Liver (tissue), 8 donors: ENCODE measurements at regions not wholly inside any gene's neighbourhood (a gene's known extent, or its start where the extent isn't known, plus 50 kb on each side); places are given as distances from the start of the nearest gene placed in this dataset.

Source experiments
- DNase-seq: peaks from one replicate; pipeline ENCODE4 v3.0.0-alpha.2; 2017; ENCODE audit warnings: low spot score
- H3K27ac ChIP-seq, 2 donors: one replicate each; pipeline ENCODE4 v1.7.0; 2013; ENCODE audit warnings: inconsistent platforms in 2 of 2, low read length in 2 of 2, control low read depth in 1 of 2, low read depth in 1 of 2, mild to moderate bottlenecking in 1 of 2
- H3K27me3 ChIP-seq, 4 donors: one replicate each; pipeline versions ENCODE4 v1.6.1 to v1.7.0; 2013; ENCODE audit warnings: low read length in 3 of 4, inconsistent platforms in 1 of 4, mild to moderate bottlenecking in 1 of 4, moderate library complexity in 1 of 4; ENCODE audit not compliant: control insufficient read depth in 4 of 4, insufficient read depth in 4 of 4
- H3K36me3 ChIP-seq, 4 donors: one replicate each; pipeline versions ENCODE4 v1.6.1 to v1.7.0; 2013; ENCODE audit warnings: low read length in 3 of 4, mild to moderate bottlenecking in 3 of 4, low read depth in 1 of 4, moderate library complexity in 1 of 4; ENCODE audit not compliant: control insufficient read depth in 4 of 4, insufficient read depth in 3 of 4
- H3K4me1 ChIP-seq, 4 donors: one replicate each; pipeline versions ENCODE4 v1.6.1 to v1.7.0; 2013; ENCODE audit warnings: low read length in 3 of 4, mild to moderate bottlenecking in 3 of 4, moderate library complexity in 1 of 4; ENCODE audit not compliant: control insufficient read depth in 4 of 4, insufficient read depth in 4 of 4
- H3K4me3 ChIP-seq, 3 donors: one replicate each; pipeline versions ENCODE4 v1.6.1 to v1.7.0; 2013; ENCODE audit warnings: low read length in 3 of 3, control low read depth in 1 of 3, low read depth in 1 of 3, mild to moderate bottlenecking in 1 of 3
- H3K9ac ChIP-seq, 2 donors: one replicate each; pipeline ENCODE4 v1.7.0; 2013; ENCODE audit warnings: low read length in 2 of 2, mild to moderate bottlenecking in 2 of 2, moderate library complexity in 2 of 2, control low read depth in 1 of 2, low read depth in 1 of 2
- H3K9me3 ChIP-seq, 4 donors: one replicate each; pipeline versions ENCODE4 v1.6.1 to v1.7.0; 2013; ENCODE audit warnings: low read length in 3 of 4; ENCODE audit not compliant: control insufficient read depth in 4 of 4
- EGR1 ChIP-seq, 2 donors: IDR thresholded peaks; 2 replicates each; pipeline ENCODE4 v1.6.1; 2016 to 2018; ENCODE audit warnings: antibody characterized with exemption in 2 of 2, low read depth in 2 of 2
- FOXA1 ChIP-seq: IDR thresholded peaks from 2 replicates; pipeline ENCODE4 v1.6.1; 2016; ENCODE audit warnings: antibody characterized with exemption
- FOXA2 ChIP-seq: IDR thresholded peaks from 2 replicates; pipeline ENCODE4 v1.6.1; 2016; ENCODE audit warnings: antibody characterized with exemption
- GABPA ChIP-seq, 2 donors: IDR thresholded peaks in 1 of 2; conservative IDR thresholded peaks in 1 of 2; 2 replicates each; pipeline ENCODE4 v1.6.1; 2016; ENCODE audit warnings: antibody characterized with exemption in 2 of 2, mild to moderate bottlenecking in 1 of 2, moderate library complexity in 1 of 2
- HNF4A ChIP-seq, 2 donors: conservative IDR thresholded peaks; 2 replicates each; pipeline ENCODE4 v1.6.1; 2016; ENCODE audit warnings: antibody characterized with exemption in 2 of 2, mild to moderate bottlenecking in 2 of 2
- HNF4G ChIP-seq: IDR thresholded peaks from 2 replicates; pipeline ENCODE4 v1.6.1; 2016; ENCODE audit warnings: antibody characterized with exemption
- JUND ChIP-seq, 2 donors: IDR thresholded peaks; 2 replicates each; pipeline ENCODE4 v1.6.1; 2016; ENCODE audit warnings: antibody characterized with exemption in 2 of 2
- NR2F2 ChIP-seq: IDR thresholded peaks from 2 replicates; pipeline ENCODE4 v1.6.1; 2016; ENCODE audit warnings: antibody characterized with exemption
- RAD21 ChIP-seq, 2 donors: IDR thresholded peaks; 2 replicates each; pipeline ENCODE4 v1.6.1; 2016; ENCODE audit warnings: antibody characterized with exemption in 2 of 2, mild to moderate bottlenecking in 2 of 2
- RXRA ChIP-seq, 2 donors: IDR thresholded peaks; 2 replicates each; pipeline ENCODE4 v1.6.1; 2017 to 2018; ENCODE audit warnings: antibody characterized with exemption in 2 of 2, mild to moderate bottlenecking in 1 of 2
- SP1 ChIP-seq: IDR thresholded peaks from 2 replicates; pipeline ENCODE4 v1.6.1; 2018; ENCODE audit warnings: antibody characterized with exemption, mild to moderate bottlenecking
- TAF1 ChIP-seq: conservative IDR thresholded peaks from 2 replicates; pipeline ENCODE4 v1.6.1; 2016; ENCODE audit warnings: antibody characterized with exemption, mild to moderate bottlenecking
- YY1 ChIP-seq: IDR thresholded peaks from 2 replicates; pipeline ENCODE4 v1.6.1; 2016; ENCODE audit warnings: antibody characterized with exemption, mild to moderate bottlenecking
- WGBS: extraction: QIAGEN DNeasy Blood & Tissue Kit; methylation state at CpG from one replicate; pipeline ENCODE4 v1.1.7; 2013; 5-methylcytosine and 5-hydroxymethylcytosine counted together
- TF ChIP-seq, protein P1 (sequence below): IDR thresholded peaks from 2 replicates; pipeline ENCODE4 v1.6.1; 2016; ENCODE audit warnings: antibody characterized with exemption
- TF ChIP-seq, protein P2 (sequence below): fragments of 150-350 bp; IDR thresholded peaks from 2 replicates; pipeline ENCODE4 v1.5.1; 2017; ENCODE audit warnings: improper control_type of control experiment, low read depth, low read length; ENCODE audit not compliant: missing input control
- TF ChIP-seq, protein P3 (sequence below): IDR thresholded peaks from 2 replicates; pipeline ENCODE4 v1.6.1; 2016; ENCODE audit warnings: antibody characterized with exemption, mild to moderate bottlenecking
- TF ChIP-seq, protein P4 (sequence below): IDR thresholded peaks from 2 replicates; pipeline ENCODE4 v1.6.1; 2016; ENCODE audit warnings: antibody characterized with exemption
- TF ChIP-seq, protein P5 (sequence below): IDR thresholded peaks from 2 replicates; pipeline ENCODE4 v1.6.1; 2016; ENCODE audit warnings: antibody characterized with exemption
- donor health status: healthy.
- donor health status: healthy.
- donor health status: healthy.
- donor health status: healthy.
- donor health status: healthy.

DNA sequence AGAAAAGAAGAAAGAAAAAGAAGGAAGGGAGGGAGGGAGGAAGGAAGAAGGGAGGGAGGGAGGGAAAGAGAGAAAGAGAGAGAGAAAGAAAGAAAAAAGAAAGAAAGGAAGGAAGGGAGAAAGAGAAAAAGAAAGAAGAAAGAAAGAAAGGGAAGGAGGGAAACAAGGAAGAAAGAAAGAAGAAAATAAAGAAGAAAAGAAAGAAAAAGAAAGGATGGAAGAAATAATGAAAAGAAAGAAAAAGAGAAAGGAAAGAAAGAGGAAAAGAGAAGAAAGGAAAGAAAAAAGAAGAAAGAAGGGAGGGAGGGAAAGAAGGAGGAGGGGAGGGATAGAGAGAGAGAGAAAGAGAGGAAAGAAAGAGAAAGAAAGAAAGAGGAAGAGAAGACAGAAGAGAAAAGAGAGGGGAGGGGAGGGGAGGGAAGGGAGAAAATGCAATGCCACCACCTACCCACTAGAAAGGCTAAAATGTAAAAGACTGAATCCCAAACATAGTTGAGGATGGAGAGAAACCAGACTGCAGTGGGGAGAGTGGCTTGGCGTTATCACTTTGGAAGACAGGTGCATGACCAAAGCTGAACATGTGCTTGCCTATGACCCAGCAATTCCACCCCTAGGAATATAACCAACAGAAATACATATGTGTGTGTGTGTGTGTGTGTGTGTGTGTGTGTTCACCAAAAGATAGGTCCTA lies 66.9 kb upstream of the KLF13 start:
- 96% methylated on average over 1 of the region's 1 CpG for WGBS
- TF ChIP-seq YY1 (no peak), RXRA (IDR thresholded peaks at IDR 0.05) (no peak), EGR1 (IDR thresholded peaks at IDR 0.05; ENCODE audit: low read depth in 2 of 2) (no peak), RAD21 (IDR thresholded peaks at IDR 0.05) (no peak), JUND (IDR thresholded peaks at IDR 0.05) (no peak), HNF4G (no peak), FOXA2 (no peak), NR2F2 (no peak), HNF4A (conservative IDR thresholded peaks at IDR 0.05) (no peak), SP1 (no peak), FOXA1 (no peak), TAF1 (no peak), GABPA (IDR thresholded peaks at IDR 0.05 in 1 of 2, conservative IDR thresholded peaks at IDR 0.05 in 1 of 2) (no peak)
- TF ChIP-seq, protein P1, sequence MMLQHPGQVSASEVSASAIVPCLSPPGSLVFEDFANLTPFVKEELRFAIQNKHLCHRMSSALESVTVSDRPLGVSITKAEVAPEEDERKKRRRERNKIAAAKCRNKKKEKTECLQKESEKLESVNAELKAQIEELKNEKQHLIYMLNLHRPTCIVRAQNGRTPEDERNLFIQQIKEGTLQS: no peak
- TF ChIP-seq, protein P2, sequence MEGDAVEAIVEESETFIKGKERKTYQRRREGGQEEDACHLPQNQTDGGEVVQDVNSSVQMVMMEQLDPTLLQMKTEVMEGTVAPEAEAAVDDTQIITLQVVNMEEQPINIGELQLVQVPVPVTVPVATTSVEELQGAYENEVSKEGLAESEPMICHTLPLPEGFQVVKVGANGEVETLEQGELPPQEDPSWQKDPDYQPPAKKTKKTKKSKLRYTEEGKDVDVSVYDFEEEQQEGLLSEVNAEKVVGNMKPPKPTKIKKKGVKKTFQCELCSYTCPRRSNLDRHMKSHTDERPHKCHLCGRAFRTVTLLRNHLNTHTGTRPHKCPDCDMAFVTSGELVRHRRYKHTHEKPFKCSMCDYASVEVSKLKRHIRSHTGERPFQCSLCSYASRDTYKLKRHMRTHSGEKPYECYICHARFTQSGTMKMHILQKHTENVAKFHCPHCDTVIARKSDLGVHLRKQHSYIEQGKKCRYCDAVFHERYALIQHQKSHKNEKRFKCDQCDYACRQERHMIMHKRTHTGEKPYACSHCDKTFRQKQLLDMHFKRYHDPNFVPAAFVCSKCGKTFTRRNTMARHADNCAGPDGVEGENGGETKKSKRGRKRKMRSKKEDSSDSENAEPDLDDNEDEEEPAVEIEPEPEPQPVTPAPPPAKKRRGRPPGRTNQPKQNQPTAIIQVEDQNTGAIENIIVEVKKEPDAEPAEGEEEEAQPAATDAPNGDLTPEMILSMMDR: no peak
- TF ChIP-seq, protein P3, sequence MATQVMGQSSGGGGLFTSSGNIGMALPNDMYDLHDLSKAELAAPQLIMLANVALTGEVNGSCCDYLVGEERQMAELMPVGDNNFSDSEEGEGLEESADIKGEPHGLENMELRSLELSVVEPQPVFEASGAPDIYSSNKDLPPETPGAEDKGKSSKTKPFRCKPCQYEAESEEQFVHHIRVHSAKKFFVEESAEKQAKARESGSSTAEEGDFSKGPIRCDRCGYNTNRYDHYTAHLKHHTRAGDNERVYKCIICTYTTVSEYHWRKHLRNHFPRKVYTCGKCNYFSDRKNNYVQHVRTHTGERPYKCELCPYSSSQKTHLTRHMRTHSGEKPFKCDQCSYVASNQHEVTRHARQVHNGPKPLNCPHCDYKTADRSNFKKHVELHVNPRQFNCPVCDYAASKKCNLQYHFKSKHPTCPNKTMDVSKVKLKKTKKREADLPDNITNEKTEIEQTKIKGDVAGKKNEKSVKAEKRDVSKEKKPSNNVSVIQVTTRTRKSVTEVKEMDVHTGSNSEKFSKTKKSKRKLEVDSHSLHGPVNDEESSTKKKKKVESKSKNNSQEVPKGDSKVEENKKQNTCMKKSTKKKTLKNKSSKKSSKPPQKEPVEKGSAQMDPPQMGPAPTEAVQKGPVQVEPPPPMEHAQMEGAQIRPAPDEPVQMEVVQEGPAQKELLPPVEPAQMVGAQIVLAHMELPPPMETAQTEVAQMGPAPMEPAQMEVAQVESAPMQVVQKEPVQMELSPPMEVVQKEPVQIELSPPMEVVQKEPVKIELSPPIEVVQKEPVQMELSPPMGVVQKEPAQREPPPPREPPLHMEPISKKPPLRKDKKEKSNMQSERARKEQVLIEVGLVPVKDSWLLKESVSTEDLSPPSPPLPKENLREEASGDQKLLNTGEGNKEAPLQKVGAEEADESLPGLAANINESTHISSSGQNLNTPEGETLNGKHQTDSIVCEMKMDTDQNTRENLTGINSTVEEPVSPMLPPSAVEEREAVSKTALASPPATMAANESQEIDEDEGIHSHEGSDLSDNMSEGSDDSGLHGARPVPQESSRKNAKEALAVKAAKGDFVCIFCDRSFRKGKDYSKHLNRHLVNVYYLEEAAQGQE: no peak
- TF ChIP-seq, protein P4, sequence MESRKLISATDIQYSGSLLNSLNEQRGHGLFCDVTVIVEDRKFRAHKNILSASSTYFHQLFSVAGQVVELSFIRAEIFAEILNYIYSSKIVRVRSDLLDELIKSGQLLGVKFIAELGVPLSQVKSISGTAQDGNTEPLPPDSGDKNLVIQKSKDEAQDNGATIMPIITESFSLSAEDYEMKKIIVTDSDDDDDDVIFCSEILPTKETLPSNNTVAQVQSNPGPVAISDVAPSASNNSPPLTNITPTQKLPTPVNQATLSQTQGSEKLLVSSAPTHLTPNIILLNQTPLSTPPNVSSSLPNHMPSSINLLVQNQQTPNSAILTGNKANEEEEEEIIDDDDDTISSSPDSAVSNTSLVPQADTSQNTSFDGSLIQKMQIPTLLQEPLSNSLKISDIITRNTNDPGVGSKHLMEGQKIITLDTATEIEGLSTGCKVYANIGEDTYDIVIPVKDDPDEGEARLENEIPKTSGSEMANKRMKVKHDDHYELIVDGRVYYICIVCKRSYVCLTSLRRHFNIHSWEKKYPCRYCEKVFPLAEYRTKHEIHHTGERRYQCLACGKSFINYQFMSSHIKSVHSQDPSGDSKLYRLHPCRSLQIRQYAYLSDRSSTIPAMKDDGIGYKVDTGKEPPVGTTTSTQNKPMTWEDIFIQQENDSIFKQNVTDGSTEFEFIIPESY: no peak
- TF ChIP-seq, protein P5, sequence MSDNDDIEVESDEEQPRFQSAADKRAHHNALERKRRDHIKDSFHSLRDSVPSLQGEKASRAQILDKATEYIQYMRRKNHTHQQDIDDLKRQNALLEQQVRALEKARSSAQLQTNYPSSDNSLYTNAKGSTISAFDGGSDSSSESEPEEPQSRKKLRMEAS: no peak

More for the DNA sequence above, 66.9 kb upstream of the KLF13 start:
- Histone ChIP-seq H3K9ac (no peak overlapping the region), H3K36me3 (no peaks in the 10 kb centered on the region), H3K27me3 (no peaks in the 10 kb centered on the region), H3K9me3 (no peaks in the 10 kb centered on the region), H3K4me3 (no peak overlapping the region), H3K27ac (no peak overlapping the region), H3K4me1 (peaks cover 14 to 23% (median 18%) of the 10 kb centered on the region in 4 donors)
- DNase-seq: peak; percentile 38
